Thyroid gland (tissue), 4 donors: ENCODE measurements at regions not wholly inside any gene's neighbourhood (a gene's known extent, or its start where the extent isn't known, plus 50 kb on each side); places are given as distances from the start of the nearest gene placed in this dataset.

Experiments
- DNase-seq, 2 donors: peaks; one replicate each; pipeline ENCODE4 v3.0.0-alpha.2; 2019
- H3K27ac ChIP-seq, 3 donors: fragments of 200-600 bp; sonication (generic); 1 replicate in 2 of 3; 2 replicates in 1 of 3; pipeline ENCODE4 v1.5.1; 2016 to 2019; ENCODE audit warnings: mild to moderate bottlenecking in 1 of 3, moderate library complexity in 1 of 3
- H3K27me3 ChIP-seq: fragments of 200-600 bp; sonication (generic); one replicate; pipeline ENCODE4 v1.5.1; 2019
- H3K36me3 ChIP-seq, 2 donors: fragments of 200-600 bp; sonication (generic); one replicate each; pipeline ENCODE4 v1.5.1; 2016 to 2019
- H3K4me1 ChIP-seq, 2 donors: fragments of 200-600 bp; sonication (generic); one replicate each; pipeline ENCODE4 v1.5.1; 2017 to 2019
- H3K4me3 ChIP-seq, 3 donors: fragments of 200-600 bp; sonication (generic); replicated peaks in 1 of 3; 1 replicate in 2 of 3; 2 replicates in 1 of 3; pipeline ENCODE4 v1.5.1; 2016; ENCODE audit warnings: mild to moderate bottlenecking in 1 of 3
- H3K9me3 ChIP-seq: fragments of 200-600 bp; sonication (generic); one replicate; pipeline ENCODE4 v1.5.1; 2017
- CTCF ChIP-seq, 6 experiments: fragments of 200-600 bp in 3 of 6; fragments of 450-650 bp in 3 of 6; sonication (generic) in 3 of 6; IDR thresholded peaks; one replicate each; pipeline ENCODE4 v1.5.1; 2016 to 2019; ENCODE audit warnings: antibody characterized with exemption in 6 of 6, mild to moderate bottlenecking in 2 of 6, inconsistent platforms in 1 of 6, moderate library complexity in 1 of 6
- POLR2A ChIP-seq, 2 donors: fragments of 450-650 bp; IDR thresholded peaks; one replicate each; pipeline ENCODE4 v1.6.1; 2017; ENCODE audit warnings: antibody characterized with exemption in 2 of 2, mild to moderate bottlenecking in 2 of 2, moderate library complexity in 1 of 2
- WGBS, 2 donors: methylation state at CpG; one replicate each; pipeline ENCODE4 v1.1.5; 2017; 5-methylcytosine and 5-hydroxymethylcytosine counted together
- intact Hi-C: fragments of 100-400 bp; cut with DNase I; formaldehyde crosslinking; loops from one replicate; pipeline ENCODE4 v1.15.1; 2023

- intact Hi-C loops: no loop called here
- 63 to 69% methylated on average over 4 of the region's 4 CpGs for WGBS, 2 donors
- Histone ChIP-seq H3K27ac (no peak overlapping the region), H3K4me3 (no peak overlapping the region), H3K36me3 (no peaks in the 10 kb centered on the region), H3K4me1 (no peaks in the 10 kb centered on the region), H3K27me3 (no peaks in the 10 kb centered on the region), H3K9me3 (no peaks in the 10 kb centered on the region)
- TF ChIP-seq CTCF (IDR thresholded peaks at IDR 0.05): no peak
- TF ChIP-seq POLR2A (IDR thresholded peaks at IDR 0.05): no peak
- no peak for DNase-seq
Observed at GRCh38 chr11:25327656-25328055, 830.8 kb downstream of the LUZP2 start.

- Histone ChIP-seq H3K4me3 (no peak overlapping the region), H3K36me3 (no peaks in the 10 kb centered on the region), H3K9me3 (no peaks in the 10 kb centered on the region), H3K27me3 (no peaks in the 10 kb centered on the region), H3K4me1 (no peaks in the 10 kb centered on the region), H3K27ac (no peak overlapping the region)
- no peak for DNase-seq
- TF ChIP-seq POLR2A (IDR thresholded peaks at IDR 0.05): no peak
- TF ChIP-seq CTCF (IDR thresholded peaks at IDR 0.05): no peak
- intact Hi-C loops: no loop called here
- 63 to 83% methylated on average over 4 of the region's 4 CpGs for WGBS, 2 donors
Observed at GRCh38 chr11:25339281-25339680, 842.4 kb downstream of the LUZP2 start.

- Histone ChIP-seq H3K4me3 (no peak overlapping the region), H3K36me3 (no peaks in the 10 kb centered on the region), H3K4me1 (no peaks in the 10 kb centered on the region), H3K9me3 (no peaks in the 10 kb centered on the region), H3K27me3 (no peaks in the 10 kb centered on the region), H3K27ac (no peak overlapping the region)
- intact Hi-C loops: no loop called here
- TF ChIP-seq CTCF (IDR thresholded peaks at IDR 0.05) (no peak), POLR2A (IDR thresholded peaks at IDR 0.05) (no peak)
- DNase-seq: no peak
- 83 to 88% methylated on average over 1 of the region's 1 CpG for WGBS, 2 donors
Observed at GRCh38 chr11:25349537-25349936, 852.7 kb downstream of the LUZP2 start.

- TF ChIP-seq CTCF (IDR thresholded peaks at IDR 0.05) (no peak), POLR2A (IDR thresholded peaks at IDR 0.05) (no peak)
- no peaks in the 10 kb centered on the region for H3K4me1 ChIP-seq
- H3K27ac ChIP-seq: no peak overlapping the region
- H3K27me3 ChIP-seq: no peaks in the 10 kb centered on the region
- H3K4me3 ChIP-seq: no peak overlapping the region
- 78 to 85% methylated on average over 9 of the region's 9 CpGs for WGBS, 2 donors
- no peaks in the 10 kb centered on the region for H3K36me3 ChIP-seq
- intact Hi-C loops: no loop called here
- H3K9me3 ChIP-seq: no peaks in the 10 kb centered on the region
- DNase-seq: no peak
Observed at GRCh38 chr11:25350899-25351803, 854.3 kb downstream of the LUZP2 start.

- H3K4me3 ChIP-seq: no peak overlapping the region
- no peaks in the 10 kb centered on the region for H3K36me3 ChIP-seq
- no peak for DNase-seq
- H3K4me1 ChIP-seq: no peaks in the 10 kb centered on the region
- H3K27ac ChIP-seq: no peak overlapping the region
- H3K9me3 ChIP-seq: no peaks in the 10 kb centered on the region
- H3K27me3 ChIP-seq: no peaks in the 10 kb centered on the region
- TF ChIP-seq CTCF (IDR thresholded peaks at IDR 0.05): no peak
- TF ChIP-seq POLR2A (IDR thresholded peaks at IDR 0.05): no peak
- intact Hi-C loops: no loop called here
- WGBS, 2 donors: 31 to 42% methylated on average over 2 of the region's 2 CpGs
Observed at GRCh38 chr11:25357133-25357532, 860.3 kb downstream of the LUZP2 start.
